GM20000 (cell line): ENCODE measurements at regions not wholly inside any gene's neighbourhood (a gene's known extent, or its start where the extent isn't known, plus 50 kb on each side); places are given as distances from the start of the nearest gene placed in this dataset.
A peak's percentile ranks its signal among the peaks of the same experiment; 100 is the strongest.

Source experiments
- DNase-seq: peaks from one replicate; pipeline ENCODE4 v3.0.0; 2012; ENCODE audit warnings: low spot score
- TF ChIP-seq, protein P1 (sequence below): IDR thresholded peaks from 2 replicates; pipeline ENCODE4 v1.5.1; 2012; ENCODE audit warnings: mild to moderate bottlenecking, control low read depth; ENCODE audit errors: extremely low read depth, missing control alignments

GRCh38 chr14:95796788-95797187 is 79.8 kb upstream of the TUNAR start:
- TF ChIP-seq, protein P1, sequence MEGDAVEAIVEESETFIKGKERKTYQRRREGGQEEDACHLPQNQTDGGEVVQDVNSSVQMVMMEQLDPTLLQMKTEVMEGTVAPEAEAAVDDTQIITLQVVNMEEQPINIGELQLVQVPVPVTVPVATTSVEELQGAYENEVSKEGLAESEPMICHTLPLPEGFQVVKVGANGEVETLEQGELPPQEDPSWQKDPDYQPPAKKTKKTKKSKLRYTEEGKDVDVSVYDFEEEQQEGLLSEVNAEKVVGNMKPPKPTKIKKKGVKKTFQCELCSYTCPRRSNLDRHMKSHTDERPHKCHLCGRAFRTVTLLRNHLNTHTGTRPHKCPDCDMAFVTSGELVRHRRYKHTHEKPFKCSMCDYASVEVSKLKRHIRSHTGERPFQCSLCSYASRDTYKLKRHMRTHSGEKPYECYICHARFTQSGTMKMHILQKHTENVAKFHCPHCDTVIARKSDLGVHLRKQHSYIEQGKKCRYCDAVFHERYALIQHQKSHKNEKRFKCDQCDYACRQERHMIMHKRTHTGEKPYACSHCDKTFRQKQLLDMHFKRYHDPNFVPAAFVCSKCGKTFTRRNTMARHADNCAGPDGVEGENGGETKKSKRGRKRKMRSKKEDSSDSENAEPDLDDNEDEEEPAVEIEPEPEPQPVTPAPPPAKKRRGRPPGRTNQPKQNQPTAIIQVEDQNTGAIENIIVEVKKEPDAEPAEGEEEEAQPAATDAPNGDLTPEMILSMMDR, result no peak
- DNase-seq, result no peak

GRCh38 chr14:95787941-95788340 is 74.0 kb upstream of the TCL1A start:
- TF ChIP-seq, protein P1, result no peak
- no peak for DNase-seq

DNA sequence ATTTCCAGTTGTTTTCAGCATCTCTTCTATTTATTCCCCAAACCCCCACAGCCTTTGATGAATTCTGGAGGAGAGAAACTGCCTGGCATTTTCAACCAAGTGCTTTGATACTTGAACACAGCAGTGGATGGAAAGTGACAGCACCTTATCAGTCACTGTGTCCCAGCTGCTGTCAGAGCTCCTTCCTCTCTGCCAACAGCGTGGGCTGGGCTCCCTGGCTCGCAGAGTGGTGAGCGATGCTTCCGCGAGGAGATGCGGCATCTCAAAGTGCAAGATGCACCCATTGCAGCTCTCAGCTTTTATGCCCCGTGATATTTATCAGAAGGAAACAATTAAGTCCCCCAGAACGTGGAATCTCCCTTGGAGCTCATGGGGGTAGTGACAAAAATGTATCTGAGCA is 72.6 kb upstream of the TCL1A start:
- no peak for DNase-seq
- TF ChIP-seq, protein P1, result no peak

DNA sequence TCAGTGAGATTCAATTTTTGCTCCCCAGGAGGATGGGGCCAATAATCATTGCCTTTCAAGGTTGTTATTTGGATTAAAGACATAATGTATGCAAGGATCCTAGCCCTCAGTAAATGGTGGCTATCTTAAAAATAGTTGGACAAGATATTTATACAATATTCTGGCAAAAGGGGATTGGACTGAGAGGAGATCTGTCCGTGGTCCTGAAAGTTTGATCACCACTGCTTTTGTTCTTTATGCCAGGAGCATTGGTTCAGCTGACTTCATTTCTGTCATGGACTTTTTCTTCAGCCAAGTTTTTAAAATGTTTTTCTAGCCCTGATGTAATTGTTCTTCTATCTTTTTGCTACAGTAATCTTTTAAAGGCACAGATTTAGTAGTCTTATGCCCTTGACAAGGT is 70.2 kb upstream of the TCL1A start:
- TF ChIP-seq, protein P1, result no peak
- peak; percentile 34 for DNase-seq

- TF ChIP-seq, protein P1, result no peak
- no peak for DNase-seq
These were observed 63.0 kb upstream of the TCL1A start for GRCh38 chr14:95776798-95777534.

- peak; percentile 67 for DNase-seq
- TF ChIP-seq, protein P1, result peak; percentile 91
These were observed 60.6 kb upstream of the TCL1A start for GRCh38 chr14:95774265-95775160.

- no peak for DNase-seq
- TF ChIP-seq, protein P1, result no peak
These were observed 56.9 kb upstream of the TCL1A start for GRCh38 chr14:95770777-95771176.
